ENCODE measurements at regions not wholly inside any gene's neighbourhood (a gene's known extent, or its start where the extent isn't known, plus 50 kb on each side); places are given as distances from the start of the nearest gene placed in this dataset.

- Histone ChIP-seq H2AFZ (ENCODE audit: low read length) (no peak overlapping the region), H3K9me2 (replicated peaks; ENCODE audit: low read length) (no peaks in the 10 kb centered on the region), H3K9ac (ENCODE audit: low read length) (no peak overlapping the region), H3F3A (ENCODE audit: low read length, unreplicated experiment) (no peaks in the 10 kb centered on the region), H3K4me1 (ENCODE audit: insufficient read depth, low read length) (no peaks in the 10 kb centered on the region), H4K20me1 (ENCODE audit: low read length) (no peaks in the 10 kb centered on the region), H3K36me3 (ENCODE audit: low read depth, low read length) (no peaks in the 10 kb centered on the region), H3K4me2 (ENCODE audit: low read length) (no peak overlapping the region), H3K79me2 (ENCODE audit: low read length) (no peaks in the 10 kb centered on the region), H3K4me3 (ENCODE audit: low read length) (no peak overlapping the region), H3K27me3 (ENCODE audit: low read length) (peaks cover 79% of the 10 kb centered on the region), H3K27ac (ENCODE audit: low read length) (no peak overlapping the region), H3K9me3 (ENCODE audit: low read length) (no peaks in the 10 kb centered on the region)
- ChIA-PET POLR2A (ENCODE audit: unreplicated experiment) (no interaction called here), CTCF (no interaction called here)
- no TSS peak for BruUV-seq (replicated peaks)
- ATAC-seq (no peak), DNase-seq (no peak)
- intact Hi-C loops (cut with micrococcal nuclease), result no loop called here
- TF ChIP-seq CTCF (conservative IDR thresholded peaks at IDR 0.05; ENCODE audit: low read depth, low read length) (no peak), EZH2phosphoT487 (IDR thresholded peaks at IDR 0.05; ENCODE audit: borderline replicate concordance, low read length) (no peak), EZH2 (IDR thresholded peaks at IDR 0.05; ENCODE audit: low read length, unreplicated experiment) (no peak)
These were observed 76.4 kb upstream of the NPVF start for GRCh38 chr7:25304691-25305090.

GRCh38 chr7:25305831-25306230 lies 77.5 kb upstream of the NPVF start:
- Histone ChIP-seq H3K36me3 (ENCODE audit: low read depth, low read length) (no peaks in the 10 kb centered on the region), H3K27ac (ENCODE audit: low read length) (no peak overlapping the region), H3K9me2 (replicated peaks; ENCODE audit: low read length) (no peaks in the 10 kb centered on the region), H3K9ac (ENCODE audit: low read length) (no peak overlapping the region), H3K4me2 (ENCODE audit: low read length) (no peak overlapping the region), H3K9me3 (ENCODE audit: low read length) (no peaks in the 10 kb centered on the region), H3K27me3 (ENCODE audit: low read length) (peaks cover 68% of the 10 kb centered on the region), H4K20me1 (ENCODE audit: low read length) (no peaks in the 10 kb centered on the region), H3K79me2 (ENCODE audit: low read length) (no peaks in the 10 kb centered on the region), H2AFZ (ENCODE audit: low read length) (no peak overlapping the region), H3K4me1 (ENCODE audit: insufficient read depth, low read length) (no peaks in the 10 kb centered on the region), H3K4me3 (ENCODE audit: low read length) (no peak overlapping the region), H3F3A (ENCODE audit: low read length, unreplicated experiment) (no peaks in the 10 kb centered on the region)
- DNase-seq, result no peak
- TF ChIP-seq EZH2phosphoT487 (IDR thresholded peaks at IDR 0.05; ENCODE audit: borderline replicate concordance, low read length) (no peak), CTCF (conservative IDR thresholded peaks at IDR 0.05; ENCODE audit: low read depth, low read length) (no peak)
- ChIA-PET POLR2A (ENCODE audit: unreplicated experiment) (no interaction called here), CTCF (no interaction called here)
- intact Hi-C loops (cut with micrococcal nuclease), result no loop called here
- no peak for ATAC-seq
- BruUV-seq (replicated peaks), result no TSS peak

- Histone ChIP-seq H3K4me3 (ENCODE audit: low read length) (no peak overlapping the region), H3F3A (ENCODE audit: low read length, unreplicated experiment) (no peaks in the 10 kb centered on the region), H3K27me3 (ENCODE audit: low read length) (peaks cover 58% of the 10 kb centered on the region), H3K27ac (ENCODE audit: low read length) (no peak overlapping the region), H4K20me1 (ENCODE audit: low read length) (no peaks in the 10 kb centered on the region), H2AFZ (ENCODE audit: low read length) (no peak overlapping the region), H3K9me3 (ENCODE audit: low read length) (no peaks in the 10 kb centered on the region), H3K9me2 (replicated peaks; ENCODE audit: low read length) (no peaks in the 10 kb centered on the region), H3K4me1 (ENCODE audit: insufficient read depth, low read length) (no peaks in the 10 kb centered on the region), H3K9ac (ENCODE audit: low read length) (no peak overlapping the region), H3K36me3 (ENCODE audit: low read depth, low read length) (no peaks in the 10 kb centered on the region), H3K4me2 (ENCODE audit: low read length) (no peak overlapping the region), H3K79me2 (ENCODE audit: low read length) (no peaks in the 10 kb centered on the region)
- intact Hi-C loops (cut with micrococcal nuclease), result no loop called here
- BruUV-seq (replicated peaks), result no TSS peak
- CTCF ChIA-PET, result no interaction called here
- DNase-seq (no peak), ATAC-seq (no peak)
- TF ChIP-seq EZH2 (IDR thresholded peaks at IDR 0.05; ENCODE audit: low read length, unreplicated experiment), result no peak
- TF ChIP-seq EZH2phosphoT487 (IDR thresholded peaks at IDR 0.05; ENCODE audit: borderline replicate concordance, low read length), result no peak
- no peak for TF ChIP-seq CTCF (conservative IDR thresholded peaks at IDR 0.05; ENCODE audit: low read depth, low read length)
- POLR2A ChIA-PET (ENCODE audit: unreplicated experiment), result no interaction called here
These were observed 79.3 kb upstream of the NPVF start for GRCh38 chr7:25307624-25308023.

Data from PC-3 (cell line).